H1 (cell line): ENCODE measurements at regions not wholly inside any gene's neighbourhood (a gene's known extent, or its start where the extent isn't known, plus 50 kb on each side); places are given as distances from the start of the nearest gene placed in this dataset.

Source experiments
- ATF2 ChIP-seq: IDR thresholded peaks from 2 replicates; pipeline ENCODE4 v1.6.1; 2012; ENCODE audit warnings: low read length, inconsistent platforms
- CHD7 ChIP-seq: fragments of 300-600 bp; sonication (generic); IDR thresholded peaks from 2 replicates; pipeline ENCODE4 v1.7.1; 2012; ENCODE audit warnings: low read length, moderate library complexity, mild to moderate bottlenecking, inconsistent platforms; ENCODE audit not compliant: insufficient replicate concordance
- E2F6 ChIP-seq: IDR thresholded peaks from 2 replicates; pipeline ENCODE4 v1.6.1; 2012; ENCODE audit warnings: inconsistent platforms
- EP300 ChIP-seq, 2 experiments: IDR thresholded peaks; 1 replicate in 1 of 2; 2 replicates in 1 of 2; pipeline ENCODE4 v1.6.1; 2011 to 2012; ENCODE audit warnings: low read depth in 2 of 2, low read length in 2 of 2, mild to moderate bottlenecking in 2 of 2, borderline replicate concordance in 1 of 2, inconsistent platforms in 1 of 2, moderate library complexity in 1 of 2
- KDM4A ChIP-seq: IDR thresholded peaks from one replicate; pipeline ENCODE4 v1.7.1; 2012; ENCODE audit warnings: low read depth, mild to moderate bottlenecking, moderate library complexity, low read length, inconsistent platforms; ENCODE audit not compliant: severe bottlenecking
- NANOG ChIP-seq: IDR thresholded peaks from 2 replicates; pipeline ENCODE4 v1.6.1; 2011; ENCODE audit warnings: low read length, low read depth, mild to moderate bottlenecking, inconsistent platforms; ENCODE audit not compliant: insufficient read depth, poor library complexity, severe bottlenecking
- SP1 ChIP-seq: IDR thresholded peaks from 2 replicates; pipeline ENCODE4 v1.6.1; 2011; ENCODE audit warnings: low read depth, low read length

- peak; percentile 89 for TF ChIP-seq CHD7
- TF ChIP-seq EP300 (IDR thresholded peaks at IDR 0.05; ENCODE audit: borderline replicate concordance in 1 of 2, low read depth in 2 of 2, low read length in 2 of 2), result peak in 1 of 2 experiments; percentile 80; a peak in 1 of 3 replicates
- no peak for TF ChIP-seq KDM4A
- 0 out of 2 replicates have a peak, but pooled peaks have one; percentile 61 for TF ChIP-seq SP1
- TF ChIP-seq ATF2, result peak; percentile 91; the same call in 1 of the 2 replicates
- TF ChIP-seq NANOG, result peak; percentile 87
- TF ChIP-seq E2F6, result no peak
These were observed 1244.5 kb downstream of the OTOL1 start (continued) for GRCh38 chr3:162740941-162741596.
